Tibial nerve (tissue), 4 donors: ENCODE measurements at regions not wholly inside any gene's neighbourhood (a gene's known extent, or its start where the extent isn't known, plus 50 kb on each side); places are given as distances from the start of the nearest gene placed in this dataset.

Experiments
- DNase-seq, 2 donors: peaks; one replicate each; pipeline ENCODE4 v3.0.0-alpha.2; 2019; ENCODE audit warnings: low spot score in 2 of 2
- H3K27ac ChIP-seq, 4 donors: fragments of 200-600 bp; sonication (generic) in 3 of 4; one replicate each; pipeline ENCODE4 v1.5.1; 2017 to 2019; ENCODE audit warnings: mild to moderate bottlenecking in 1 of 4
- H3K27me3 ChIP-seq, 2 donors: fragments of 200-600 bp; sonication (generic) in 1 of 2; one replicate each; pipeline versions ENCODE4 v1.5.1 to v1.6.0; 2017 to 2019
- H3K36me3 ChIP-seq, 3 donors: fragments of 200-600 bp; sonication (generic); one replicate each; pipeline ENCODE4 v1.5.1; 2018 to 2019
- H3K4me1 ChIP-seq, 4 donors: fragments of 200-600 bp; sonication (generic) in 3 of 4; one replicate each; pipeline ENCODE4 v1.5.1; 2017 to 2019
- H3K4me3 ChIP-seq, 4 donors: fragments of 200-600 bp; sonication (generic) in 3 of 4; one replicate each; pipeline ENCODE4 v1.5.1; 2017 to 2019; ENCODE audit warnings: mild to moderate bottlenecking in 1 of 4, moderate library complexity in 1 of 4
- H3K9me3 ChIP-seq, 4 donors: fragments of 200-600 bp; sonication (generic) in 3 of 4; one replicate each; pipeline ENCODE4 v1.5.1; 2017 to 2019
- CTCF ChIP-seq, 5 experiments: fragments of 200-600 bp in 3 of 5; fragments of 450-650 bp in 2 of 5; sonication (generic) in 3 of 5; IDR thresholded peaks; one replicate each; pipeline ENCODE4 v1.5.1; 2016 to 2019; ENCODE audit warnings: antibody characterized with exemption in 5 of 5, mild to moderate bottlenecking in 3 of 5, moderate library complexity in 2 of 5
- EP300 ChIP-seq, 2 donors: sonication (generic); formaldehyde crosslinking; IDR thresholded peaks; one replicate each; pipeline ENCODE4 v1.6.1; 2017; ENCODE audit warnings: antibody characterized with exemption in 2 of 2, mild to moderate bottlenecking in 1 of 2
- POLR2A ChIP-seq, 2 donors: fragments of 450-650 bp; IDR thresholded peaks; one replicate each; pipeline ENCODE4 v1.6.1; 2017; ENCODE audit warnings: antibody characterized with exemption in 2 of 2, mild to moderate bottlenecking in 2 of 2, moderate library complexity in 2 of 2
- WGBS, 2 donors: methylation state at CpG; one replicate each; pipeline ENCODE4 v1.1.5; 2018; 5-methylcytosine and 5-hydroxymethylcytosine counted together

DNA sequence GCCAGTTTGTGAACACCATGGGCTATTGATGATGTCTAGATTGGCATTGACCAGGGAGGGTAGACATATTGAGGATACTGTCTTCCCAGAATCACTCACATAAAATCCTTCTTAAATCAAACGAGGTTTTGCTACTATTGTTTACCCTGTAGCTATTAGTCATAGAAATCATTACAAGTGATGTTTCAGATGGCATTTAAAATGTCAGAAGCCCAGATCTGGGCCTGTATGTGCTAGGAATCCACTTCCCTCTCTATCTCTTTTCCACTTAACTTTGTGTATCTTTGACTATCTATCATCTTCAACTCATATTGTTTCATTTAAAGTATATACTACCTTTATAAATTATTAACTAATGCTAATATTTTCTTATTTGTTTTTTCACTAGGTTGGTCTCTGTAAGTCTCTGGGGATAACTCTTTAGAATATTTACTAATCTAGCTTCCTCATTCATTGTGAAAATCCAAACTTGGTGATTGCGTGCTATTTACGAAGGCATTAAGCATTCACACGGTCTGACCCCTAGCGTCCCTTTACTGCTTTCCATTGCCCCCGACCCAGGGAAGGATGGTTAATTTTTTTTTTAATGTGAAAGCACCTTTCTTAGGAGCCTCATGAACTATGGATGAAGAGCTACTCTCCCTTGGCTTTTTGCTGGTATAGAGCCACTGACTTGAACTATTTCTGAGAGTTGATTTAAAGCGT is 281.8 kb downstream of the GPATCH2 start:
- WGBS, 2 donors: 65 to 68% methylated on average over 7 of the region's 7 CpGs

GRCh38 chr1:217344712-217345111 is 286.2 kb downstream of the GPATCH2 start:
- TF ChIP-seq EP300 (IDR thresholded peaks at IDR 0.05) (no peak), POLR2A (IDR thresholded peaks at IDR 0.05) (no peak), CTCF (IDR thresholded peaks at IDR 0.05) (no peak)

More for the DNA sequence above, 281.8 kb downstream of the GPATCH2 start:
- TF ChIP-seq POLR2A (IDR thresholded peaks at IDR 0.05) (no peak), CTCF (IDR thresholded peaks at IDR 0.05) (no peak), EP300 (IDR thresholded peaks at IDR 0.05) (no peak)
- Histone ChIP-seq H3K27ac (no peak overlapping the region), H3K27me3 (no peaks in the 10 kb centered on the region), H3K4me3 (no peak overlapping the region), H3K4me1 (no peaks in the 10 kb centered on the region), H3K36me3 (no peaks in the 10 kb centered on the region), H3K9me3 (no peaks in the 10 kb centered on the region)
- no peak for DNase-seq

DNA sequence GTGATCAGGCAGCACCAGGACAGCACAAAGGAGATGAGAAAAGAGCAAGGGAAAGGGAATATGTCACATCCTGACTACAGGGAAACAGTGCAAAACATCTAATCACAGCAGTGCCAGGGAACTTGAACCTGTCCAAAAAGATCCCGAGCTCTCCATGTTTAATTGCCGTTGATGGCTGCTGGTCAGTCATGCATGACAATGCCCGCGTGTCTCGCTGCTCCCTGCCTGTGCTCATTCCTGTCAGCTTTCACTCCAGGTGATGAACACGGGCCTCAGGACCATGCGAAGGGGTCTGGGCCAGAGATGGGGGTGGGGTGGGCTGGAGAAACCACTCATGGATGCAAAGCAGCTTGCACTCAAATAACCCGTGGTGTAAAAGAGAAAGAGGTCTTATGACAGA is 287.0 kb downstream of the GPATCH2 start:
- Histone ChIP-seq H3K27ac (no peak overlapping the region), H3K4me3 (no peak overlapping the region), H3K4me1 (no peaks in the 10 kb centered on the region), H3K27me3 (no peaks in the 10 kb centered on the region), H3K36me3 (no peaks in the 10 kb centered on the region), H3K9me3 (no peaks in the 10 kb centered on the region)
- 47 to 55% methylated on average over 8 of the region's 8 CpGs for WGBS, 2 donors
- TF ChIP-seq POLR2A (IDR thresholded peaks at IDR 0.05): no peak
- no peak for DNase-seq

More at GRCh38 chr1:217344712-217345111, 286.2 kb downstream of the GPATCH2 start:
- no peak for DNase-seq
- Histone ChIP-seq H3K9me3 (no peaks in the 10 kb centered on the region), H3K27me3 (no peaks in the 10 kb centered on the region), H3K27ac (no peak overlapping the region), H3K36me3 (no peaks in the 10 kb centered on the region), H3K4me3 (no peak overlapping the region), H3K4me1 (no peaks in the 10 kb centered on the region)
- 83 to 88% methylated on average over 1 of the region's 1 CpG for WGBS, 2 donors

GRCh38 chr1:217342105-217342504 is 288.8 kb downstream of the GPATCH2 start:
- no peak for DNase-seq
- Histone ChIP-seq H3K27ac (no peak overlapping the region), H3K4me3 (no peak overlapping the region), H3K36me3 (no peaks in the 10 kb centered on the region), H3K27me3 (no peaks in the 10 kb centered on the region), H3K9me3 (no peaks in the 10 kb centered on the region), H3K4me1 (no peaks in the 10 kb centered on the region)
- TF ChIP-seq CTCF (IDR thresholded peaks at IDR 0.05) (no peak), POLR2A (IDR thresholded peaks at IDR 0.05) (no peak), EP300 (IDR thresholded peaks at IDR 0.05) (no peak)

- Histone ChIP-seq H3K36me3 (no peaks in the 10 kb centered on the region), H3K27ac (no peak overlapping the region), H3K4me1 (peaks cover 0 to 7% (median 0%) of the 10 kb centered on the region in 4 donors), H3K4me3 (no peak overlapping the region), H3K9me3 (peaks cover 0 to 3% (median 0%) of the 10 kb centered on the region in 4 donors), H3K27me3 (no peaks in the 10 kb centered on the region)
- 97 to 98% methylated on average over 4 of the region's 4 CpGs for WGBS, 2 donors
- DNase-seq: no peak
- TF ChIP-seq EP300 (IDR thresholded peaks at IDR 0.05) (no peak), POLR2A (IDR thresholded peaks at IDR 0.05) (no peak), CTCF (IDR thresholded peaks at IDR 0.05) (no peak)
Observed at GRCh38 chr1:217336724-217337123, 294.2 kb downstream of the GPATCH2 start.
